ENCODE measurements at regions not wholly inside any gene's neighbourhood (a gene's known extent, or its start where the extent isn't known, plus 50 kb on each side); places are given as distances from the start of the nearest gene placed in this dataset.

DNA sequence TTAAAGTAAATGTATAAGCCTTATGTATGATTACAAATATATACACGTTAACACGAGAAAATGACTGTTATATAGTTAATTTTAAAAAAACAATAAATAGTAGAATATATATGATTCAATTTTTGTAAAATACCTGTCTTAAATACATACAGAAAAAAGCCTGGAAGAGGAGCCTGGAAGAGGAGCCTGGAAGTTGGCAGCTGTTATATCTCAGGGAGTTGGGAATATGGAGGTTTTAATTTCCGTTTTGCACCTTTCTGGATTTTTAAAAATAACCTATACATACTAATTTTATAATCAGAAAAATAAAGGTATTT, 111.6 kb downstream of the WT1 start:
- no peak for DNase-seq

DNA sequence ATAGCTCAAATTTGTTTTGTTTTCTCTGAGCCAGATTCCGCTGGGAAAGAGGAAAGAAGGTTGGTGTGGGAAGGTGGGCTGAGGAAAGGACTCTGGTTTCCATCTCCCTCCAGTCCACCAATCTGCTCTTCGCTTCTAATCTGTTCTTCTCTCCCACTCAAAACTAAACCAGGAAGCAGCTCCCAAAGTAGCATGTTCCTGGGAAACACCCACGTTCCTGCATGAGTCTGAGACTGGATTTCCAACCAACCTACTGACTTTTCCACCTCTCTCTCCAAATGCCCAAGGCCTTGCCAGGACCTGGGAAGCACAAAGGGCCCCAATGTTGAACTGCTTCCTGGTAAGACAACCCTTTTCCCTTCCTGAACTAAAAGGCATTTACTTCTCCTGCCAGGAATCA, 110.2 kb downstream of the WT1 start:
- no peak for DNase-seq

DNA sequence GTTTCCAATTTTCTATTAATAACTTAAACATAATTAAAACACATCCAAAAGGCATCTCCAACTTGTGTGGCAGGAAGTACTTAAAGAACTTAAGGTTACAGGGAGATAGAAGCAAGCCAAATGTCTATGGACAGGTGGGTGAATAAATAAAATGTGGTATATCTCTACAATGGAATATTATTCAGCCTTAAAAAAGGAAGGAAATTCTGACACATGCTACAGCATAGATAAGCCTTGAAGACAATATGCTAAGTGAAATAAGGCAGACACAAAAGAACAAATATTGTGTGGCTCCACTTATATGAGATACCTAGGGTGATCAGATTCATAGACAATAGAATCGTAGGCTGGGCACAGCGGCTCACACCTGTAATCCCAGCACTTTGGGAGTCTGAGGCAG, 109.6 kb downstream of the WT1 start:
- DNase-seq: no peak

DNA sequence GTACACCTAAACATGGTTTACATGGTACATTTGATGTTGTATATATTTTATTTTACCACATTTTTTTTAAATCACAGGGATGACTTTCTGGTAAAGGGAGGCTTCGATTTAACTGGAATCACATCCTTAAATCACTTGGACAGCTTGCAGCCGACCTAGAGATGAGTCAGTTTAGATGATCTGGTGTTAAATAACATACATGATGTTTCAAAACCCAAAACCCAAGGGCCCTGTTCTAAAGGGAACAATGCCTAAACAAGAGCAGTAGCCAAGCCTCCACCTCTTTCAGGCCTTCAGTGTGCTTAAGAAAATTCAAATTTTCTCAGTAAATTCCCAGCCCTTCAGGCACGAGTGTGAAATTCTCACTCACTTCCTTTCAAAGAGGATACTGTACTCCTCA, 108.8 kb downstream of the WT1 start:
- DNase-seq: no peak

DNA sequence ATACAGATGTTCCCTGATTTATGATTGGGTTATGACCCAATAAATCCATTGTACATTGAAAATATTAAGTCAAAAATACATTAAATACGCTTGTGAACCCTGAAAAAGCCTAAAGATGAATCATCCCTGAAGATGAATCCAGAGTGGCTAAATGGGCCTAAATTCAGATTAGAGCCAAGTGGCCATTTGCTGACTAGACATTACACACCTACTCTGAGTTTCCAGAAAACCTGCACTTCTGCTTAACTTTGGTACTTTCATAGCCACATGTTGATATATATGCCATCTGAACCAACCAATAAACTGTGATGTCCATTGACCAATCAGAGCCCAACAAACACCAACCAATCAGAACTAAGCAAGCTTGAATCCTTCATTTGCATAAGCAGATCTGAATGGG, 106.9 kb downstream of the WT1 start:
- DNase-seq: no peak

DNA sequence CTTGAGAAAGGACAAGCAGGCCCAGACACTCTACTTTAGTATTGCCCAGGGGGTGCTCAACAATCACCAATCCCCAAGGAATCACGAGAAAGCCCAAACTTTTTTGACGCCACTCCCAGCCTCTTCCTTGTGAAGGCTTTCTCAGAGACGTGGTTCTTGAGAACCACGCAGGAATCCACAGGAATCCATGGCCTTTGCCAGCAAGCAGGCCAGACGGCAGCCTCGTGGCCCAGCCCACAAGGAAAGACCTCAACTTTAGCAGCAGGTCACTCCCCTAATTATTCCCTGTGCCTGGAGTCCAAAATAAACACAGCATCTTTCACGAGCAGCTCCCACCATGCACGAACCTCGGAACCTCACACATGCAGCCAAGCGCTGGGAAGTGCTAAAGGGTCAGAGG, 104.2 kb downstream of the WT1 start:
- no peak for DNase-seq

DNA sequence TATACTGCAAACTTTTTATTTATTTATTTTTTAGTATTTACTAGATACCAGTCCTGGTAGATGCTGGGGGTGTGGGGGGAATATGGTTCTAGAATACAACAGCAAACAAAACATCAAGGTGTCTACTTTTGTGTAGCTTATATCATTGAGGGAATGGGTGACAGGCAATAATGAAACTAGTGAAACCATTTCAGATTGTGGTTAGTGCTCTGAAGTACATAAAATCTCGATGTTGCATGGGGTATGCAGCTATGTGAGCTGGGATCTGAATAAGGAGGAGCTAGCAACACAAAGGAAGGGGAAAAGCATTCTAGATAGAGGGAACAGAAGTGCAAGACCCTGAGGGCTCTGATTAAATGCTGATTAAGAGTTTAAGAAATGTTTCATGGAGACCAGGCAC, 103.5 kb downstream of the WT1 start:
- DNase-seq: no peak

DNA sequence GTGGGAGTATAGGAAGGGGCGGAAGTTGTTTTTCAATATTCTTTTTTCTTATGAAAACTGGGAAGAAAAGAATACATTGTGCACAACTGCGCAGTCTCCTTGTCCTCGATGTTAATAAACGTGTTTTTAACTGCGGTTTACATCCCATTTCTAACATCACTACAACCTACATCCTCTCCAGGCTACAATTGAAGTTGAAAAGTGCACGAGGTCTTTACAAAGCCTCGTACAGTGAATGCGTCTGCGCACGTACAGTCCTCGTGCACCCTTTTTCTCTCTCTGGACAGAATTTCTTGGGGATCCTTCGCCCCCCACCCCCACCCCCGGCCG, 102.4 kb downstream of the WT1 start:
- no peak for DNase-seq

DNA sequence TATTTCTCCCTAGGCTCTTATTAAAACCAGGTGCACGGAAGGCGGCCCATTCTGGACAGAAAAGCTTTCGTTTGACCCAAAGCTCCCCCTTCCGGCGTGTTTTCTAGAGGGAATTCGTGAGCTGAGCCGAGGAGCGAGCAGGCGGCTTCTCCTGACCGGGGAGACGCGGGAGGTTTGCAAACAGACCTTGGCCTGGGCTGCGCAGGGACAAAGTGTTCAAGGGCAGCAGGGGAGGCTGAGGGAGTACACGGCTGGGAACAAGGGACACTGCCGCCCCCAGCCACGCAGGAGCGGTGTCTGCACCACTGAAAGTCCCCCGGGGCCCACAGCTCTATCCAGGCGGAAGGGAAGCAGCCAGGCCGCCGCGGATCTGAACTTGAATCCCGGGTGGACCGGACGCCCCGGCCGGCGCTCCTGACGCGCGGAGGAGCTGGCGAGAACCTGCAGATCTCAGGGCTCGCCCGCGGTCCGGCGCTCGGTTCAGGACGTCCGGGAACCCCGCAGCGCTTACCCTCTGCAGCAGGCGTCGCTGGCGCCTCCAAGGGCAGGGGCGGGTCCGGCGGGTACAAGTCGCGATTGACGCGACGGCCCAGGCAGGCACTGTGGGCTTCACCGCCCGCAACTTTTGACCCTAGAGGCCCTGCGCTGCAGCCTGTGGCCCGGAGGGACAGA, 101.9 kb downstream of the WT1 start:
- DNase-seq: peak; percentile 12

DNA sequence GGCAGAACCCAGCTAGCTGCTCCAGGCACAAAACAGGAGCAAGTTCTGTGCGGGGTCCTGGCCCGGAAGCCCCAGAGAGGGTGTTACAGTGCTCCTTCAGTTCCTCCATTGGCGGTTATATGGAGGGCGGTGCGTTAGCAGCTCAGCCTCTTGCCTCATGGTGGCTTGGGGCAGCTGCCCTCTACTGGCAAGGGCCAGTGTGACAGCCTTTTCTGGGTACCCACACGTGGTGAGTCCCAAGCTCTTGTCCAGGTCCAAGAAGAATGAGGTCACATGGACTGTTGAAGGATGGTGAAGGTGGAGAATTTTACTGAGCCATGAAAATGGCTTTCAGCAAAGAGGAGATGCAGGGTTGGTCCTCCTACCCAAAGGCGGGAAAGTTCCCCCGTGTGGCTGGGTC, 100.5 kb downstream of the WT1 start:
- DNase-seq: peak; percentile 35

Measured in stimulated activated CD4-positive, alpha-beta T cell treated with anti-CD3 and anti-CD28 coated beads, Interleukin-1b, Interleukin-23, amount 100 ng/mL, for 48 hours (primary cell).